IPS-18c (cell line): ENCODE measurements at regions not wholly inside any gene's neighbourhood (a gene's known extent, or its start where the extent isn't known, plus 50 kb on each side); places are given as distances from the start of the nearest gene placed in this dataset.

ENCODE experiments used
- H3K4me3 ChIP-seq: 2 replicates; pipeline ENCODE4 v1.7.0; 2013; ENCODE audit warnings: low read depth, mild to moderate bottlenecking, low read length, moderate library complexity; ENCODE audit not compliant: insufficient read depth
- H3K9me3 ChIP-seq: one replicate; pipeline ENCODE4 v1.6.1; 2013; ENCODE audit warnings: mild to moderate bottlenecking, low read length, moderate library complexity; ENCODE audit not compliant: control insufficient read depth, insufficient read depth

DNA sequence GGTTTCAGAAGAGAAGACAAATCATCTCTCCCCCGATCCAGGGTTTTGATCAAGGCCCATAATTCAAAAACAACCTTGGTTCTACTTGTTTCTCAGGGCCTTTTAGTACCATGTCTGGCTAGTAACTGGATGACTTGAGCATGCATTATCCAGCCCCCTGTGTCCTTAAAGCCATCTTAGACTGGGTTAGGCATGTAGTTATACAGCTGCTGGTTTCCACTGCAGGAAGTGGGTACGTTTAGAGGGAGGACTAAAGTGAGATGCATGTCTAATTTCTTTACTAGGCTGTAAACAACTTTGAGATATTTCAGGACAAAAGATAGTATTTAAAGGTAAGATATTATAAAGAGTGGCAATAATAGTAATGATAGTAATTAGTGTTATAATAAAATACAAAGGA lies 372.0 kb downstream of the PLK2 start:
- Histone ChIP-seq H3K4me3 (no peak overlapping the region), H3K9me3 (no peaks in the 10 kb centered on the region)

DNA sequence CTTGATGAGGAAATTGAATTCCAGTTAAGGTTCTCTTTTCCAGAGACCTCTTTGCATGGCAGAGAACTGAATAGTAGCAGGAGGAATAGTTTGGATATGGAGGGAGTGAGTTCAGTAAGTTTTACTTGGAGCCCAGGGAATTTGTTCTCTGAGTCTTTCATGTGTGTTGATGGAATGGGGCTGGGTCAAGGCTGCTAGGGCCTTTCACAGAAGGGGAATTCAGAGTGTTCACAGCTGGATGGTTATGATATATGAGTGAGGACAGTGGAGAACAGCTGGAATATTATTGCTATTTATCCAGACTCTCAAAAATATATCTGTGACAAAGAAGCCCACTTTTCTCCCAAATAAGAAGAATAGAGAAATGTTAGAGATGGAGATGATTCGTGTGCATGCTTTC lies 372.8 kb downstream of the PLK2 start:
- no peak overlapping the region for H3K4me3 ChIP-seq
- no peaks in the 10 kb centered on the region for H3K9me3 ChIP-seq

DNA sequence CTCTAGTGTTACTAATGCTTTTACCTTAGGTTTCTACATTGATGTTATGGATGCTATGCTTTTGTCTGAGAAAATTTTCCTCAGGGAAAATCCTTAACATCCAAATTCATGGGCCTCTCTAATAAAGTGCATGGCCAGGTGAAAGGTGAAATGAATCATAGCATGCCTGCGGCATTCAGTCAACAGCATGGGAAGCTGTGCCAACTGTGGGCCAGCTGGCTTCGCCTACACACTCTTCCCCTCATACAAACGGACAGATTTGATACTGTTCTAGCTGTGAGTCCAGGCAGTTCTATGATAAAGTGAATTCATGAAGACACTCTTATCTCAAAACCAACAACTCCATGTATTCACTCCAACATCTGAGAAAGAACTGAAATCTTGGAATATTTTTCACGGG lies 374.1 kb downstream of the PLK2 start:
- Histone ChIP-seq H3K4me3 (no peak overlapping the region), H3K9me3 (no peaks in the 10 kb centered on the region)

DNA sequence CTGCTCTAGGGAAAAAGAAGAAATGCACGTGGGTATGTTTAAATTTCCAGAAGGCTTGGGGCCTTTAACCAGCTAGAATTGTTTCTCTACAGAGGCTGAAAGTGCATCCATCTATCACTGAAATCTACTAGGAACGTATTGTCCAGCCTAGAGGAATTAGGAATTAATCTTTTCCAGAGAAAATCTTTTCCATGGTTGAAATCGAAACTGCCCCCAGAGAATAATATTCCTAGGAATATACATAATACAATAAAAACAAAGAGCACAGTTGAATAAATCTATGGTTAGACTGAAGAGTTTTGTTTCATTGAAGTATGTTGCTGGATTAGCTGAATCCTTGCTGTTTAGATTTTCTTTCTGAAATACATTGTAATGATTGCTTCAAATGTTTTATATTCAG lies 378.5 kb downstream of the PLK2 start:
- no peaks in the 10 kb centered on the region for H3K9me3 ChIP-seq
- H3K4me3 ChIP-seq = no peak overlapping the region

DNA sequence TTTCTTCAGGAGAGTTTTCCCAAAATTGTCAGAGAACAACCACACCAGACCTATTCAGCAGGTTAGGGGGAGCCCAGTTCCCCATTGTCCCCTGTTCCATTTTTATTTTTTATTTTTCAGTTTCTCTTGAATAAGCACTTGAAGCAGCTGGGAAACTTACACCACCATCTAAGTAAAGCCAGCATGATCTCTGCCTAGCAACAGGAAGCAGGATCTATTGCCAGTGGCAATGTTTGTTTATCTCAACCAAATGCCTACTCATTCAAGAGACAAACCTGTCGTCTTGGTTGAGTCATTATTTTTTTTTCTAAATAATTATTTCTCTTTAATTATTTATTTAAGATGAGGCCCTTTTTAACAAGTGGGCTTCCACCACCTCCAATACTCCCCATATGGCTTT lies 379.3 kb downstream of the PLK2 start:
- H3K4me3 ChIP-seq = no peak overlapping the region
- no peaks in the 10 kb centered on the region for H3K9me3 ChIP-seq

DNA sequence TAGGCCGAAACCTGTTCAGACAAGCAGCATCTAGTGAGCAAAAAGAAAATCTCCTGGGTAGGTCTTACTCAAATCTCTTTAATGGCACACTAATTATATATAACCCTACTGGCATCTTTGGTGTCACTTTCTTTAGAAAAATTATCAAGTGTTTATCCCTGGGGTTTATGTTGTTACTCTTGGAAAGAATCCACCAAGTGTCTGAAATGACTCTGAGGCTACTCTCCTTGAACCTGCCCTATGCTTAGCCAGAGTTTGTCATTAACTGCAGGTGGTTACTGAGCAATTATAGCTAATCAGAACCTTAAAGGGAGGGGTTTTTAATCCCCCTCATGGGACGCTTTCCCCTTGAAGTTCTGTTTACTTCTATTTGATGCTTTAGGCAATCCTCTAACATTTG lies 381.9 kb downstream of the PLK2 start:
- Histone ChIP-seq H3K4me3 (no peak overlapping the region), H3K9me3 (no peaks in the 10 kb centered on the region)

DNA sequence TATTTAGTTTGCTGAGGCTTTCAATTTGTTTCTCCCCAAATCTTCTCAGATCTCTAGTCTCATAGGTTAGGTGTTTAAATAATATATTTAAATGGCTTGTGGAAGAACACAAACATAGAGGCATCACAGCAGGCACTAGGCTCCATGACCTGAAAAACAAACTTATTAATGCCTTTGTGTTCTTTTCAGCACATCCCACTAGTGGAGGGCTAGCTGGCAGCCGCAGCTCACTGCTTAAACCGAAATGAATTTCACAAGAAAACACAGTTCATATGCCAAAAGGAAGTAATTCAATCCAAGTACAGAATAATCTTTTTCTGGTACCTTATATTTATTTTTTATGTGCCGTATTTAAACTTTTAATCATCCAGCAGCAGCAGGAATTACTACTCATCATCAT lies 382.5 kb downstream of the PLK2 start:
- Histone ChIP-seq H3K9me3 (no peaks in the 10 kb centered on the region), H3K4me3 (no peak overlapping the region)

DNA sequence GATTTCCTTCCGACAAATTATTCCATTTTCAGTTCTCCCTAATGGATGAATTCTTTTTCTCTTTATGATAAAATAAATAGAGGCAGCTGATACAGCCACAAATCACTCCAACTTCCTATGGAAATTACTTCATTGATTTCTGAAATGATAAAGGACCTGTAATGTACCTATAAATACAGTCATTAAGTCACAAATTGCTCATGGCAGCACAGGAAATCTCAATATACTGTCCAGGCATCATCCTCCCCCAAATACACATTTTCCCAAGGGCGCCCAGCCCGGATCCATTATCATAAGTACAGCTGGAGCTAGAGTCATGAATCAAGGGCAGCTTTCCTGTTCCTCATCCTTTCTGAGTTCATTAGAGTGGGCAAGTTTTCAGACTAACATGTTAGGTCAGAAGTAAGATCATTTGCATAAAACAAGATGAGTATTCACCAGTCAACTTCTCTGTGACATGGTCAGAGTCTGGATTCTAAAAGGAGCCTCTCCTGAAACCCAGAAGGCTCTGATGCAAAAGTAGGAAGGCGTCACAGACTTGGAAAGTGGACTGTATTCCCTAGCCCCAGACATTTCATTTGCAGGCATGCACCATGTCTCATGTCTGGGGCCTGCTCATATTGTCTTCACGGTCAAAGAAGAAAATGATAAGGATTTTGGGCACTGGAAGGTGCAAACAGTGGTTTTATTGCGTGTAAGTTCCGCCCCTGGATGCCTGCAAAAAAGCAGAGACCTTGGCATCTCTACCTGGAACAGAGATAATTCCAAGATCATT lies 383.2 kb downstream of the PLK2 start:
- no peaks in the 10 kb centered on the region for H3K9me3 ChIP-seq
- H3K4me3 ChIP-seq = no peak overlapping the region

DNA sequence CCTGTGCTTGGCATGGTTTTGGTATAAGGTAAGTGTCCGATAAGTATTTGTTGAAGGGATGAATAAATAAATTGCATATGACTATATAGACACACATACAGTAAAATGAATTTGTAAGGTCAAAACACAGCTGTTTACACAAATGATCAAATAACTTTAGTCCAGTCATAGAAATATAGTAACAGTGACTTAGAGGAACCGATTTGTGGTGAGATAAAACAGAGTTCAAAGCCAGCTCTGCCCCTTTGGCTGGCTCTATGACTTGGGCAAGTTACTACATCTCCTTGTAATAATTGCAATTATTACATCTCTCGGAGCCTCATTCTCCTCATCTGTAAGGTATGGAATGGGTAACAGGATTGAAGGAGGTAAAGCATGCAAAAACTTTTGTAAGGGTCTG lies 384.0 kb downstream of the PLK2 start:
- no peak overlapping the region for H3K4me3 ChIP-seq
- H3K9me3 ChIP-seq = no peaks in the 10 kb centered on the region

DNA sequence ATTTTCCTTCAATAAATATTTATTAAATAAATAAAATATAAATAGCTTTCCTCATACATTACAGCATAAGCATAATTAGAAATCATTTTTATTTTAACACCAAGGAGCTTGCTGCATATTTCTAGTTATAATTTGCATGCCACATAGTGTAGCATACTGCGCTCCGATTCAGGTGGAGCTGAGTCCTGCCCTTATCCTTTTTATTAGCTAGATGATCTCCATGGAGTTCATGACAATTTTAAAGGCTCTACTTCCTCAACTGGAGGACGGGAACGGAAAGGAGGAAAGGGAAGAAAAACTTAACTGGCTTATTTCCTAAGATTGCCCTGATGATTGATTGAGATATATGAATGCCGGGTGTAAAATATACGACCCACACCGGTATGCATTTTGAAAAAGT lies 385.2 kb downstream of the PLK2 start:
- no peak overlapping the region for H3K4me3 ChIP-seq

DNA sequence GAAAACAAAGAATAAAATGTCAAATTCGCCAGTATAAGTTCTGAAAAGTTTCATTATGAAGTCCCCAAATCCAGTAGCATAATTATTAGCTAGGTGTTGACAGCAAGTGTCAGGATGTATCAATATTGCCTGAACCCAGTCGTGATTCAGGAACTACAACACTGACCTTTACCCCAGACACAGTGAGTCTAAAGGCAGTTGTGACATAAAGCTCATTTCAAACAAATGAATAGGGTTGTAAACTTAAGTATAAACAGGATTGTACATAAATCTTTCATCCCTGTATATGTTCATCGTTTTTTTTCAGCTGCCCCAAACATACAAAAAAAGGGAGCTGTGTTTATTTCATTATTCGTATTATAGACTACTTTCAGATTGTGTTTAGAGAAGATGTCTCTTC lies 385.7 kb downstream of the PLK2 start:
- Histone ChIP-seq H3K4me3 (no peak overlapping the region), H3K9me3 (no peaks in the 10 kb centered on the region)

More for the DNA sequence above, 385.2 kb downstream of the PLK2 start:
- H3K9me3 ChIP-seq = no peaks in the 10 kb centered on the region

DNA sequence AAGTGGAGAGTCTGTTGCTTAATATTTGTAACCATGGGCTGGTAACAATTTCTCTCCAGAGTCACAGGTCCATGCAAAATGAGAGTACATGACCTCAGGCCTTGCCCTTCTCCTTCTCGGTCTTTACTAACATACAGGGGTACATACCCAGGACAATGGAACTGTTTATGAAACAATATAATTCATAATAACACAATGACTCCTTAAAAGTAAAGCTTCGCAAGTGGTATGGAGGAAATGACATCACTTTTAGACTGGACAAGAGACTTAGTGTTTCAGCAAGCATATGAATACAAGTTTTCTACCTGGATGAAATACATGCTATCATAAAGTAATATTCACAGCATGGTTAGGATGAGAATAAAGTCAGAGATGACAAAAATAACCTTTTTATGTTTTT lies 386.6 kb downstream of the PLK2 start:
- peaks cover under 1% of the 10 kb centered on the region for H3K9me3 ChIP-seq
- no peak overlapping the region for H3K4me3 ChIP-seq

DNA sequence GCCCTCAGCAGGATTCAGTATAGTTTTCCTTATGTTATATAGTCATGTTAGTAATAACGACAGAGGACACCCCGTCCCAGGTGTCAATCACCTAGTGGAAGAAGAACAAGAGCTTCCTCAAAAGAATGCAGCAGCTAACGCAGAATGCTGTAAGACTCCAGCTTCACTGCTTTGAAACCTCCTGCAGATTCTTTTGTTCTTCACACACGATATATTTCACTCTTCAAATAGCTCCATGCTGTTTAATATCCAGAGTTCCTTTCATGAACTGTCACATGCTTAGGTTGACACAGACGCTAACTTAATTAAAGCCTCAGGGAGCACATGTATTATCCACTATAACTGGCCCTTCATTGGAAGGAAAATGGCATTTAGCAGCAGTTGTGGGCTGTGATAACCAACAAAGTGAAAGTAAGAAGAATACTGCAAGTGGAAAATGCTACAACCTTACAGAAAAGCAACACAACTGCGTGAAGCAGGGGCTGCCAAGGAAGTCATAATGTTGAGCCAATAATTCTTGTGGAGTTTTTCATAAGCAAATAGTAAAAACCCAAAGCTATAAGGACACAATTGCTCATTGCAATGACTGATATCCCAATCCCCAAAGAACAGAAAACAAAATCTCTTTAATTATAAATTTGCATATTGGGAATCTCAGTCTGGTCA lies 387.5 kb downstream of the PLK2 start:
- H3K4me3 ChIP-seq = no peak overlapping the region
- H3K9me3 ChIP-seq = peaks cover 3% of the 10 kb centered on the region

DNA sequence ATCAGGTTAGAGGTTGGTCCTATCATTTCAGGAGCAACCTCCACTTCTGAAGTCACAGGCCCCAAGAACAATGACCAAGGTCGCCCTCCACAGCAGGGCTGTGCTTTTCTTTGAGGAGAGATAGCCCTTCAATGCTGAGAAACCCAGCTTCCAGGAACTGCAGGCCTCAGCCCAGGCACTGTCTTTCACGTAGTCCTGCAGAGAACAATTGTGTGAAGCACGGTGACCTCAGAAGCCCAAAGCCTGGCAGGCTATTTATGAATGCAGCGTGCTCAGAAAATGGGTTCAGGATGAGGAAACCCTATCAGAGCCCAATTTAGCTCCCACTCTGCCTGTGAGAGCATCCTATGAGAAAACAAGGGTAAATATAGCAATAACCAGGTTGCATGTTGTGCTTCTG lies 388.3 kb downstream of the PLK2 start:
- peaks cover 3% of the 10 kb centered on the region for H3K9me3 ChIP-seq

DNA sequence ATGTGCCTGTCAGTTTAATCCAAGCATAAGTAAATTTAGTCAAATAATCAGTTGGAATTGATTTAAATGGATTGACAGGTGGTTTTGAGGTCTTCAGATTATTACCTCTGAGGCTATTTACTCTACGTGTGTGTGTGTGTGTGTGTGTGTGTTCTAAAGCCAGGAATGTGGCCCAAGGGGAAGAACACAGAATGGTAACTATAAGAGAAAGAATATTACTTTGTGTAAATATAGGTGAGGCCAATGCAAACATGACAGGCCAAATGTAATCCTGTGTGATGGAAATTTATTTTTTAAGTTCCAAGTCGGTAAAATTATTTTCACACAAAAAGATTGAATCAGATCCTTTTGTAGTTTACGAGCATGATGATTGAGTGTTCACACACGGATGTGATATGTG lies 390.0 kb downstream of the PLK2 start:
- Histone ChIP-seq H3K9me3 (peaks cover 3% of the 10 kb centered on the region), H3K4me3 (no peak overlapping the region)

More for the DNA sequence above, 388.3 kb downstream of the PLK2 start:
- H3K4me3 ChIP-seq = no peak overlapping the region

DNA sequence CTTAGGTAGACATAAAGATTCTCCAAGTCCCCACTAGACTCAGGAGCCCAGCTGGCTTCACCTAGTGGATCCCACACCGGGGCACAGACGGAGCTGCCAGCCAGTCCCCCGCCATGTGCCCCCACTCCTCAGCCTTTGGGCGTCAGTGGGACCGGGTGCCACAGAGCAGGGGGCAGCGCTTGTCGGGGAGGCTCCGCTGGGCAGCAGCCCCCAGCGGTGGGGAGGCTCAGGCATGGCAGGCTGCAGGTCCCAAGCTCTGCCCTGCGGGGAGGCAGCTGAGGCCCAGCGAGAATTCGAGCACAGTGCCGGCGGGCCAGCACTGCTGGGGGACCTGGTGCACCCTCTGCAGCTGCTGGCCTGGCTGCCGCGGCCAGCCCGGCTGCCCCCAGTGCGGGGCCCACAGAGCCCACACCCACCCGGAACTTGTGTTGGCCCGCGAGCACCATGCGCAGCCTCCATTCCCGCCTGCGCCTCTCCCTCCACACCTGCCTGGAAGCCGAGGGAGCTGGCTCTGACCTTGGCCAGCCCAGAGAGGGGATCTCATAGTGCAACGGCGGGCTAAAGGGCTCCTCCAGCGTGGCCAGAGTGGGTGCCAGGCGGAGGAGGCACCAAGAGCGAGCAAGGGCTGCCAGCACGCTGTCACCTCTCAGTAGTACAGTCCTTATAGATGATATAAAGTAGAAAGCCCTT lies 390.7 kb downstream of the PLK2 start:
- H3K4me3 ChIP-seq = no peak overlapping the region
- H3K9me3 ChIP-seq = peaks cover 3% of the 10 kb centered on the region

DNA sequence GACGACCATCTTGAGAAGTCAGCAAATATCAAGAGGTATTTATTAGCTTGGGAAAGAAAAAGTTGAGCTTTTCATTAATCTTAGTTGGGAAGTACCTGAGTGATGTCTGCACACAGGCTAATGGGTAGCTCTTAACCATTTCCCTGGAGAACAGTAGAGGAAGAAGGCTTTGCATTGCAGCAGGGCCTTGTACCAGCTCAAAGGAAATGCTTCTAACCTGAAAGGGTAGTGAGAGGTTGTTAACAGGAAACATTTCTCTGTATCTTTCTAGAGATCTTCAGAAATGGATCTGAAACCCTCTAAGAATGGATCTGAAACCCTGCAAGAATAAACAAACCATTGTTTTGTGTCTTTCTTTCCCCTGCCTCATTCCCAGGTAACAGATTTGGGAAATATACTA lies 393.3 kb downstream of the PLK2 start:
- H3K4me3 ChIP-seq = no peak overlapping the region

DNA sequence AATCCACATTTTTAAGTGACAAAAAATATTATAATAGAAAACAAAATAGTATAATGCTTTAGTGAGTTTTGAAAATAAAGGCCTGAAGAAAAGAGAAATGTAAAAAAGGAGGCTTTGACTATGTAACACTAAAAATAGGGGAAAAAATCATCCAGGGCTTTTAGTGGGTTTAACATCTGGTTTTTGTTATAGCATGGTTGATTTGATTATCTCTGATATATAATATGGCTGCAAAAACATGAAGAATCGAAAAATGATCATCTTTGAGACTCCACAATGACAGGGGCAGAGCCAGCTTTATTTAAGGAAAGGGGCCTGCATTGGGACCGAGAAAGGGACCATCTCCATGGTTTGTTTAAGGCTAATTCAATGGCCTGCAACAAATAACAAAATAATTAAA lies 393.8 kb downstream of the PLK2 start:
- H3K9me3 ChIP-seq = peaks cover 3% of the 10 kb centered on the region
- no peak overlapping the region for H3K4me3 ChIP-seq

More for the DNA sequence above, 393.3 kb downstream of the PLK2 start:
- peaks cover 3% of the 10 kb centered on the region for H3K9me3 ChIP-seq
